DMS153 (cell line): ENCODE measurements at regions not wholly inside any gene's neighbourhood (a gene's known extent, or its start where the extent isn't known, plus 50 kb on each side); places are given as distances from the start of the nearest gene placed in this dataset.

Source experiments
- DNase-seq: peaks from one replicate; lab custom pipeline; 2025; lab: John Stamatoyannopoulos, UW

- no peak for DNase-seq
Measured at GRCh38 chr5:56459394-56460194, 226.5 kb upstream of the ANKRD55 start.

DNA sequence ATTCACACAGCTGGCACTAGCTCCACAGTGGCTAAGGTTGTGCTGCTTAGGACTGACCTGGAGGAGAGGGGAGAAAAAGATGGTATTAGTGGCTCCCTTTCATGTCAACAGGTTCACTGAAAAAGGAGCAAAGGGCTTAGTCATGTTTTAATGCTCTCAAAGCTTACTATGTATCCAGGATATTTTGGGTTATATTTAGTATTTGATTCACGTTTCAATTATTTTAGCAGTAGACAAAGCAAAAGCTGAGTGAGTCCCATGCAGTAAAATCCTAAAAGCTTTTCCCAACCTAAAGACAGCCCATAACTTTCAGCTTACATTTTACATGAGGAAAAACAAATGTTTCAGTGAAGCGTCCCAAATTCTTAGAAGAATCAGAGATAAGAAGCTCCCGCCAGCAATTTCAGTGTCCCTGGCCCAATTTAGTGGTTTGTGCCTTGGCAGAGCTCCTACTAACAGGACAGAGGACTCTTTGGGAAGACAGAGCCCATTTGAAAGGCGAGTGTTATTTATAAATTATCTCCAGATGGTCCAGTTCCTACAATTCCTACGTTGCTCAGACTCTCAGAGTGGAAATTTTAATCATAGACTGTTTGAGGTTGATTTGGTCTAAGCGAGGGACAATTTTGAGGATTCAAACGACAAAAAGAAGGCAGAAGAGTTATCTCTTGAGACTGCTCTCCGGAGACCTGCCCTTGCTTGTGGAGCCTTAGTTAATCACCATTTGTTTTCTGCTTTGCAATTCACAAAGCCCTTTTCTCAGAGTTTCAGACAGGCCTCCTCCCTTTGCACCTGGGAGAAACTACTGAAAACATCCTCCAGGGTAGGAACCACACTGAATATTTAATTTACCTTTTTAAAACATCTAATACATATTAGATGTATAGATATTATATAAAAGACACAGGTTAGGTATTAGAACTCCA lies 225.0 kb upstream of the ANKRD55 start:
- no peak for DNase-seq

DNA sequence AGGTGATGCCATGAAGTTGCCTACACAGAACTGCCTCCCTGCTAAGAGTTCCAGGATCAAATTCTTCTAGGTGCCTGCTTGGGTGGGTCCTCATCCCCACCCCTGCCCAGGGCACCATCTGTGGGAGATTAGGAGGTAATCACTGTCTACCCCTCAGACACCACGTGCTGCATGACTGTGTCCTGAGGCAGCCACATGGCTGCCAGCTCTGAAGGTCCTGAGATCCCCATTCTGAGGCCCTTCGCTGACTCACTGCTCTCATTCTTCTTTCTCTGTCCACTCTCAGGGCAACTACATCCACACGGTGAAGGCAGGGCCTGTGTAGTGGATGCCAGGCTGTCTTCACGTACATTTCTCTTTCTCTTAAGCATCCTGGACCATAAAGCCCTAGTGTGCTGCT lies 222.9 kb upstream of the ANKRD55 start:
- DNase-seq: no peak

- DNase-seq: no peak
Measured at GRCh38 chr5:56455417-56455816, 222.3 kb upstream of the ANKRD55 start.

- DNase-seq: no peak
Measured at GRCh38 chr5:56454219-56454862, 221.2 kb upstream of the ANKRD55 start.

DNA sequence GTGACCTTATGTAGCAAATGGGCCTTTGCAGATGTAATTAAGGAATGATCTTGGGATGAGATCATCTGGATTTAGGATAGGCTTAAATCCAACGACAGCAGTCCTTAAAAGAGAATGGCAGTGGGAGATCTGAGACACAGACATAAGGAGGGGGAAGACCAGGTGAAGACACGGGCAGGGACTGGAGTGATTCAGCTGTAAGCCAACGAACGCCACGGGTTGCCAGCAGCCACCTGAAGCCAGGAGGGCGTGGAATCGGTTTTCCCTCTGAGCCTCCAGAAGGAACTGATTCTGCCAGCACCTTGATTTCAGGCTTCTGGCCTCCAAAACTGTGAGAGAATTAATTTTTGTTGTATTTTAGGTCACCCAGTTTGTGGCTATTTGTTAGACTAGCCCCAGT lies 218.6 kb upstream of the ANKRD55 start:
- no peak for DNase-seq

- no peak for DNase-seq
Measured at GRCh38 chr5:56450766-56451165, 217.6 kb upstream of the ANKRD55 start.

GRCh38 chr5:56449071-56449640 lies 216.0 kb upstream of the ANKRD55 start:
- no peak for DNase-seq

DNA sequence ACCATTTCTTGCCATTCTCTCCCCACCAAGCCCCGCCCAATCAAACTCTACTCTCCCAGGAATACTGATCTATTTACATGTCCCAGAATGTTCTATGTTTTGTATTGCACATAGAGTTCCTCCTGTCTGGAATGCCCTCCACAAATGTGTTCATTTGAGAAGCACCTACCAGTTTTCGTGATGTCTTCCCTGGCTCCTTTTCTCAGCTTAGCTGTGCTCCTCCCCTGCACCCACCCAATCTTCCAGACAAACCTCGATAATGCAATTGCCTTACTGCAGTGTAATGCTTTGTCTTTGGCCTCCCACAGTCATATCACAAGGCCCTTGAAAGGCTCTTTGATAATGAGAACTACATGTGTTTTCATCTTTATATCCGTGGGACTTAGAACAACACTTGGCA lies 214.5 kb upstream of the ANKRD55 start:
- DNase-seq: no peak

GRCh38 chr5:56447232-56447631 lies 214.1 kb upstream of the ANKRD55 start:
- no peak for DNase-seq

DNA sequence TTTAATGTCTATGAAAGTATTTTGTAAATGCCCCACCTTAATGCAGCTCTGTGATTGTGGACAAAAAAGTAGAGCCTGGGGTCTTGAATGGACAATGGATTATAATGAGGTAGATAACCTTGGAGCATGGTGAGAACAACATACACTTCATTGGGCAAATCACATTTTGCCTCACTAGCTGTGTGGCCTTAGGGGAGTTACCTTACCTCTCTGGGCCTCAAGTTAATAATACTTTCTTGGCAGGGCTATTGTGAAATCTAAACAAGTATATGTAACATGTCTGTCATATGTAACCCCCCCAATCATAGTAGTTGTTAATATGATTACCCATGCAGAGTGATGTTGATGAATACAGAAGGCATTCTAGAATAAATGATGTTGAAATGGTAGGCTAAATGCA lies 213.6 kb upstream of the ANKRD55 start:
- DNase-seq: no peak

DNA sequence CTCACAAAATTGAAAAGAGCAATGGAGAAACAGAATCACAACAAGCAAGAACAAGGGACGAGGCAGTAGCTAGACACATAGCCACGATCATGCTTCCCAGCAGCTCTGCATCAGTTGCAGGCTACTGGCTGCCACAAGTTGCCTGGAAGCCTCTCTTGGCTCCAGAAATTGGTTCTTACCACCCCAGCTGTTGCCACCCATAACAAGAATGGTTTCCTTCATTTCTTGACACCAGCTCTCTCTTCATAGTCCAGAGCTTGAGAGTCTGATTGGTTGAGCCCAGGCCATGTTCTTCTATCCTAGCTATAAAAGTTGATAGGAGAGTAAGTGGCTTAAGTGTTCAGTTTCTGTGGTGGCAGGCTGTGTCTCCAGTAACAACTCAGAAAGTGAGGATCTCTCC lies 210.7 kb upstream of the ANKRD55 start:
- no peak for DNase-seq

GRCh38 chr5:56440871-56441740 lies 208.0 kb upstream of the ANKRD55 start:
- no peak for DNase-seq

DNA sequence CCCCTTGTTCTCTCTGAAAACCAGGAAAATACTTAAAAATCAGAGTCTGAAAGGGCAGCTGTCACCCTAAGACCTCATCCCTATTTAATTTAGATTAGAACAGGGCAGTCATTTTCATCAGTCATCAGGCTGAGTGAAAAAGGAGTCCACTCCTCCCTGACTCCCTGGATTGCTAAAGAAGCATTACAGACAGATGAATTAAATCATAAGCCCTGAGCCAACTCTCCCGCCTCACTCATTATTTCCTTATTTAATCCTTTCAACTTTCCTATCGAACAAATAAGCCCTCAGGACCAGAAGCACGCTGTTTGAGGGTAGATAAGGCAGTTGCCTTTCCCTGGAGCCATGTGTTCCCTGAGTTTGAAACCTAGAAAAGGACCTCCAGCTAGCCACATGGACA lies 201.9 kb upstream of the ANKRD55 start:
- no peak for DNase-seq

DNA sequence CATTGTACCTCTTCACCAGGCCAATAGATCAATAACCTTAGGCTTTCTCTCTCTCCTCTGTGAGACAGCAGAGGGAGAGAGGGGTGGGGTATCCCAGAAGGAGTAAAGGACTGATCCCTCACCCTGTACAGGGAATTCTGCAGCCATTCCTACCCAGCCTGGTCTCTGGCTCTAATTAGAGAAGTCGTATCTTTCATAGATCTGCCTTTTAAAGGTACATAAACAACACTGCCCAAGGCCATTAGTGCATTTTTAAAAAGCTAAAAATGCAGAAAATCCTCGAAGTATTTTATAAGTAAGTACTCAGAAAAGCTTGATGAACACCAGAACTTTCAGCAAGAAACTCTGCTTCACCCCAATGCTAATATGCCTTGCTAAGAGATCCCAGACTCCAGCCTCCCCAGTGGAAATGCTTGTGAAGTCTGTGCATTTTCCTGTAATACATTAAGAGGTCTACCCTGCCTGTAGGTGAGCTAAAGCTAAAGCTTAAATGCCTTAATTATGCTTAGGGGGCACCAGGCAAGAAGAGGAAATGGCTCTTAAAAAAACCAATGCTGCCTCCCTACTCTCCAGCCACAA lies 200.0 kb upstream of the ANKRD55 start:
- DNase-seq: no peak

DNA sequence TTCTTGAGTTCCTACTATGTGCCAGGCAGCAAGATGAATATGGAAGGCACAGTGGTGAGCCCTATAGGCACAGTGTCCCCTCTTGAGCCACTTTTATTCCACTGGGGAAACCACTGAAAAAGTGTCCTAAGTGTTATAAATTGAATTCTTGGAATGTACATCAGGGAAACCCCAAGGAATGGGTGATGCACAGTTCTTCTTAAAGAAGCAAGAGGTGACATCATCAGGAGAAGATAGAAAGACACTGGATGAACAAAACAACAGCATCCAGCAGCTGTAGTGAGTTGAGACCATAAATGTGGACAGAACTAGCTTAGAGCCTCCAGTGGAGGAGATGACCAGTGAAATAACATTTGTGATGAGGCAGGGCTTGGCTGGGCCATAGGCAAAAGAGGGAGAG lies 199.2 kb upstream of the ANKRD55 start:
- DNase-seq: no peak

GRCh38 chr5:56430422-56430821 lies 197.3 kb upstream of the ANKRD55 start:
- no peak for DNase-seq

DNA sequence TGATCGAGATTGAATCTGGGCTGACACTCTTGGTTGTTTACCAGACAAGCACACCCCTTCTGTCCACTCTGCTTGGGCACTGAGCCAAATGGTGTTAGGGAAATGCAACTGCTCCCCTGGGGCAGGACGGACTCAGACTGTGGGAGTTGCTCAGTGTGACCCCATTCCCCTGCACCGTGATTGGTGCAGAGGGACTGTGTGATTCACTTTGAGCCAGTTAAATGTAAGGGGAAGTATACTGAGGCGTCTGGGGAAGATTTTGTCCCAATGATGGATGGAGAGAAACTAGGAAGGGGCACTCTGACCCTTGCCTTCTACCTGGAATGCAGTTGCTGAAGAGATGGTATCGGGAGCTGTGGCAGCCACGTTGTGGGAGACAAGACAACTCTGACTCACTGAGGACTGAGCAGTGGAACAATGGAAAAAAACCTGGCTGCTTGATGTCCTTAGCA lies 196.0 kb upstream of the ANKRD55 start:
- no peak for DNase-seq

- DNase-seq: no peak
Measured at GRCh38 chr5:56426693-56427092, 193.6 kb upstream of the ANKRD55 start.

DNA sequence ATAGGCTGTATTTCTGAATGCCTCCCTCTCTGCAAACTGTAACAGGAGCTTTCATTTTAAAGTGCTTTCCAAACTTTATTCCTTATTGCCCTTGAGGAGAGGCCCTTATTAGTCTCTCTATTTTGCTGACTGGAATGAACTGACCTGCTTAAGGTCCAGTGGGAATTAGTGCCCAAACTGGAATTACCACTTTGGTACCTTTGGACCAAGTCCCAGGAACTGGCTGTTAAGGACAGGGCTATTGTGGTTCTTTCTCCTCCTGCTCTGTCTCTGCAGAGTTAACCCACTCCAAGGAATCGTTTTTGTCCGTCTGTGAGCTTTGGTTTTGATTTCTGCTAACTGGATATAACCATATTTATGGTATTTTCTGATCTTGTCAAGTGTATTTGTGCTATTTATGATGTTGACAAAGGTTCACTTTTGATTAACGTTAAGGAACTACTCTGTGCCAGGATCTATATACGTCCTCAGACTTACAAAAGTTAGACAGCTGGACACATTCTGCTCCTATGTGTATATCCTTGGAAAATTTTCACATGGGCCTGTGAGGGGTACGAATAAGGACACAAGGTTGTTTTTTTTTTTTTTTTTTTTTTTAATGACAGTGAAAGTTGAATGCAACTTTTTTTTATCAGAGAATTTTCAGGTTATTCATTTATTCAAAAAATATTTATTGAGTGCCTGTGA lies 189.1 kb upstream of the ANKRD55 start:
- DNase-seq: no peak
